H1 (cell line): ENCODE measurements at regions not wholly inside any gene's neighbourhood (a gene's known extent, or its start where the extent isn't known, plus 50 kb on each side); places are given as distances from the start of the nearest gene placed in this dataset.

ENCODE experiments used
- CTCF ChIA-PET: fragments of 300-600 bp; sonication (Branson Sonifier 250); formaldehyde crosslinking; loops from one replicate; lab custom pipeline; 2021; ENCODE audit not compliant: partially characterized antibody; lab: Charles Lee
- POLR2A ChIA-PET: fragments of 300-600 bp; sonication (Branson Sonifier 250); formaldehyde crosslinking; loops from one replicate; lab custom pipeline; 2021; ENCODE audit warnings: inconsistent platforms; ENCODE audit not compliant: partially characterized antibody; lab: Charles Lee
- DNase-seq, 2 experiments: peaks; one replicate each; pipeline versions ENCODE4 v3.0.0 to v3.0.0-alpha.2; 2010 to 2022; ENCODE audit warnings: low spot score in 2 of 2, low read depth in 1 of 2, mixed read lengths in 1 of 2
- FAIRE-seq: peaks from 2 replicates; lab custom pipeline; 2011; peaks lifted over from hg19 to GRCh38; lab: Jason Lieb, UNC
- H2AFZ ChIP-seq: 2 replicates; pipeline ENCODE4 v1.8.1; 2012; ENCODE audit warnings: low read length, inconsistent platforms
- H2AK5ac ChIP-seq: 2 replicates; pipeline ENCODE4 v1.6.1; 2013; ENCODE audit warnings: low read depth, low read length
- H2BK120ac ChIP-seq: replicated peaks from 2 replicates; pipeline ENCODE3; 2013; ENCODE audit warnings: low read depth, low read length, inconsistent platforms
- H2BK12ac ChIP-seq: 2 replicates; pipeline ENCODE4 v1.6.1; 2013; ENCODE audit warnings: low read depth, low read length
- H2BK15ac ChIP-seq: 2 replicates; pipeline ENCODE4 v1.6.1; 2013; ENCODE audit warnings: low read length
- H2BK20ac ChIP-seq: 2 replicates; pipeline ENCODE4 v1.6.1; 2013; ENCODE audit warnings: low read length
- H2BK5ac ChIP-seq: 2 replicates; pipeline ENCODE4 v1.6.1; 2013; ENCODE audit warnings: low read depth, low read length
- H3K14ac ChIP-seq: 2 replicates; pipeline ENCODE4 v1.6.1; 2013; ENCODE audit warnings: inconsistent platforms; ENCODE audit not compliant: insufficient read length
- H3K18ac ChIP-seq: 2 replicates; pipeline ENCODE4 v1.6.1; 2013; ENCODE audit warnings: low read length; ENCODE audit errors: extremely low read depth
- H3K23ac ChIP-seq: 2 replicates; pipeline ENCODE4 v1.6.1; 2013; ENCODE audit warnings: inconsistent platforms; ENCODE audit not compliant: insufficient read length
- H3K23me2 ChIP-seq: 2 replicates; pipeline ENCODE4 v1.6.1; 2013; ENCODE audit warnings: low read depth, low read length
- H3K27ac ChIP-seq: 2 replicates; pipeline ENCODE4 v1.6.1; 2011; ENCODE audit warnings: low read depth, low read length, inconsistent platforms
- H3K27me3 ChIP-seq, 4 experiments: replicated peaks in 1 of 4; 1 replicate in 1 of 4; 2 replicates in 3 of 4; pipeline versions ENCODE4 v1.6.1 to v1.8.1; 2011 to 2013; ENCODE audit warnings: low read length in 3 of 4, mild to moderate bottlenecking in 3 of 4, inconsistent platforms in 2 of 4, mixed read lengths in 2 of 4, moderate library complexity in 1 of 4; ENCODE audit not compliant: control insufficient read depth in 3 of 4, insufficient read depth in 3 of 4; ENCODE audit errors: extremely low read depth in 1 of 4
- H3K36me3 ChIP-seq, 4 experiments: 2 replicates each; pipeline versions ENCODE4 v1.6.1 to v1.8.1; 2011 to 2013; ENCODE audit warnings: mild to moderate bottlenecking in 4 of 4, low read length in 3 of 4, moderate library complexity in 2 of 4, control low read depth in 1 of 4, inconsistent platforms in 1 of 4; ENCODE audit not compliant: insufficient read depth in 4 of 4, control insufficient read depth in 2 of 4
- H3K4ac ChIP-seq: replicated peaks from 2 replicates; pipeline ENCODE3; 2013; ENCODE audit warnings: low read length, low read depth, mixed read lengths, inconsistent platforms; ENCODE audit not compliant: insufficient read length
- H3K4me1 ChIP-seq, 4 experiments: replicated peaks in 1 of 4; 1 replicate in 1 of 4; 2 replicates in 3 of 4; pipeline versions ENCODE4 v1.6.1 to v1.8.1; 2011 to 2013; ENCODE audit warnings: low read length in 3 of 4, inconsistent platforms in 2 of 4, mixed read lengths in 1 of 4; ENCODE audit not compliant: insufficient read depth in 4 of 4, control insufficient read depth in 3 of 4
- H3K4me2 ChIP-seq, 2 experiments: 2 replicates each; pipeline versions ENCODE4 v1.6.1 to v1.8.1; 2011 to 2013; ENCODE audit warnings: low read depth in 2 of 2, low read length in 2 of 2, control low read depth in 1 of 2, inconsistent platforms in 1 of 2, mild to moderate bottlenecking in 1 of 2; ENCODE audit not compliant: insufficient read depth in 1 of 2
- H3K4me3 ChIP-seq, 4 experiments: fragments of 200-600, 300-600 bp in 1 of 4; sonication (generic), shearing (Covaris generic), sonication (Bioruptor Twin) in 1 of 4; 2 replicates each; pipeline versions ENCODE4 v1.5.1 to v1.8.1; 2011 to 2016; ENCODE audit warnings: low read length in 4 of 4, low read depth in 3 of 4, control low read depth in 2 of 4, inconsistent platforms in 2 of 4, mild to moderate bottlenecking in 2 of 4, mixed read lengths in 1 of 4, moderate library complexity in 1 of 4; ENCODE audit not compliant: insufficient read depth in 2 of 4; ENCODE audit errors: extremely low read depth in 1 of 4
- H3K56ac ChIP-seq: replicated peaks from 2 replicates; pipeline ENCODE3; 2013; ENCODE audit warnings: low read depth, mild to moderate bottlenecking, mixed read lengths, low read length, inconsistent platforms; ENCODE audit not compliant: insufficient read length
- H3K79me1 ChIP-seq: 2 replicates; pipeline ENCODE4 v1.6.1; 2013; ENCODE audit warnings: low read depth, low read length, control low read depth
- H3K79me2 ChIP-seq, 2 experiments: 2 replicates each; pipeline versions ENCODE4 v1.6.1 to v1.8.1; 2012 to 2013; ENCODE audit warnings: low read length in 2 of 2, mild to moderate bottlenecking in 2 of 2, inconsistent platforms in 1 of 2; ENCODE audit not compliant: insufficient read depth in 2 of 2, control insufficient read depth in 1 of 2
- H3K9ac ChIP-seq, 4 experiments: replicated peaks in 1 of 4; 1 replicate in 1 of 4; 2 replicates in 3 of 4; pipeline versions ENCODE4 v1.6.1 to v1.8.1; 2011 to 2013; ENCODE audit warnings: low read depth in 3 of 4, low read length in 3 of 4, control low read depth in 2 of 4, mild to moderate bottlenecking in 2 of 4, moderate library complexity in 2 of 4, inconsistent platforms in 1 of 4; ENCODE audit errors: extremely low read depth in 1 of 4
- H3K9me3 ChIP-seq, 2 experiments: 2 replicates each; pipeline versions ENCODE4 v1.6.1 to v1.8.1; 2012 to 2013; ENCODE audit warnings: mild to moderate bottlenecking in 2 of 2, moderate library complexity in 2 of 2, control low read depth in 1 of 2, inconsistent platforms in 1 of 2, low read depth in 1 of 2, low read length in 1 of 2, mixed read lengths in 1 of 2; ENCODE audit not compliant: insufficient read depth in 2 of 2
- H4K20me1 ChIP-seq, 2 experiments: replicated peaks in 1 of 2; 2 replicates each; pipeline versions ENCODE3 to v1.8.1; 2011 to 2013; ENCODE audit warnings: inconsistent platforms in 2 of 2, low read length in 2 of 2, mild to moderate bottlenecking in 1 of 2; ENCODE audit not compliant: insufficient read depth in 2 of 2, control insufficient read depth in 1 of 2
- H4K5ac ChIP-seq: 2 replicates; pipeline ENCODE4 v1.6.1; 2013; ENCODE audit warnings: low read length, low read depth, mixed read lengths, inconsistent platforms; ENCODE audit not compliant: insufficient read length
- H4K8ac ChIP-seq: 2 replicates; pipeline ENCODE4 v1.8.0; 2013; ENCODE audit warnings: mild to moderate bottlenecking, moderate library complexity, low read length, inconsistent platforms; ENCODE audit not compliant: insufficient read depth; ENCODE audit errors: extremely low read depth
- H4K91ac ChIP-seq: replicated peaks from 2 replicates; pipeline ENCODE3; 2013; ENCODE audit warnings: low read length, mixed read lengths, inconsistent platforms; ENCODE audit not compliant: insufficient read length
- SIN3A ChIP-seq, 2 experiments: IDR thresholded peaks in 1 of 2; conservative IDR thresholded peaks in 1 of 2; 2 replicates each; pipeline ENCODE4 v1.6.1; 2011 to 2012; ENCODE audit warnings: low read length in 2 of 2, improper control_type of control experiment in 1 of 2, low read depth in 1 of 2, mild to moderate bottlenecking in 1 of 2
- SRF ChIP-seq: IDR thresholded peaks from 2 replicates; pipeline ENCODE4 v1.6.1; 2011; ENCODE audit warnings: mild to moderate bottlenecking, low read depth, low read length, moderate library complexity
- TBP ChIP-seq: IDR thresholded peaks from 2 replicates; pipeline ENCODE4 v1.6.1; 2011; ENCODE audit warnings: low read depth, low read length, improper control_type of control experiment
- ZNF274 ChIP-seq: IDR thresholded peaks from 2 replicates; pipeline ENCODE4 v1.7.0; 2012; ENCODE audit warnings: low read length, borderline replicate concordance; ENCODE audit errors: extremely low read depth
- WGBS, 2 experiments: shearing (Covaris generic) in 1 of 2; methylation state at CpG; one replicate each; pipeline versions ENCODE4 v1.1.6 to v1.1.7; 2013 to 2015; ENCODE audit warnings: low lambda C conversion rate in 2 of 2, mixed read lengths in 2 of 2, inconsistent platforms in 1 of 2, low coverage in 1 of 2, missing lambda C conversion rate in 1 of 2; ENCODE audit not compliant: insufficient replicate concordance in 2 of 2, insufficient coverage in 1 of 2, insufficient read length in 1 of 2; ENCODE audit errors: extremely low coverage in 1 of 2, missing lambda C conversion rate in 1 of 2; 5-methylcytosine and 5-hydroxymethylcytosine counted together

DNA sequence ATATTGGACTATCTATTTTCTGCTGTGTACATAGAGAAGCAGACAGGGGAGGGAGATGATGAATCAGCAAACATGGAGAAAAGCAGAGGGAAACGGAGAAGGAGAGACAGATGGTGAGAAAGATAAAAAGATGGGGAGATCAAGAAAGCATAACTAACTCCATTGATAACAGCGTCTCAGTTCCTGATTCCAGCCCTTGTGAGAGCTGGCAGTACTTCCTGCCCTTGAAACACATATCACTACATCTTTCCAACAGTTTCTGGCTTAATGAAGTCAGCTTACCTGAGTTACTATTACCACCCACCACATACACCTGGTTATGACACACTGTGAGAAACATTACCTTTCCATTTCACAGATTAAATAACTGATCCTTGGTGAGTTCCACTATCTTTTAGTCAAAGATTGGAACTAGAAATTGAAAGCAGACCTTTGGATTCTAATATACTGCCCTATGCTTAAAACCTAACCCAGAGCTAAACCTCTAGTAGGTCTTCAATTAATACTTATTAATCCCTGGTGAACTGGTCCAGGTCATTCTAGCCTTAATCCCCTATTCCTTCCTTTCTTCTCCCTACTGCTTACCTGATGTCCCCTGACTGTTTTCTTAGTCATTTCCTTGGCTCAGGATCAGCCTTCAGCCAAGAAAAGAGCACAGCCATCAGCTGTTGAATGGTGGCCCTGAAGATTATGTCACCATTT, 346.6 kb upstream of the CCL2 start:
- CTCF ChIA-PET, result no interaction called here
- H3K36me3 ChIP-seq, result no peaks in the 10 kb centered on the region
- POLR2A ChIA-PET, result no interaction called here
- no peaks in the 10 kb centered on the region for H3K9me3 ChIP-seq
- H3K18ac ChIP-seq, result no peak overlapping the region
- no peak overlapping the region for H2BK120ac ChIP-seq
- H3K4me3 ChIP-seq, result no peak overlapping the region
- FAIRE-seq, result no peak
- DNase-seq, result no peak
- H2BK15ac ChIP-seq, result no peak overlapping the region
- no peak overlapping the region for H2AFZ ChIP-seq
- H4K8ac ChIP-seq, result no peak overlapping the region
- H3K23me2 ChIP-seq, result no peaks in the 10 kb centered on the region
- no peak overlapping the region for H3K14ac ChIP-seq
- no peak overlapping the region for H3K23ac ChIP-seq
- no peak overlapping the region for H3K4ac ChIP-seq
- H3K79me1 ChIP-seq, result no peaks in the 10 kb centered on the region
- no peak overlapping the region for H3K56ac ChIP-seq
- H2BK20ac ChIP-seq, result no peak overlapping the region
- no peaks in the 10 kb centered on the region for H3K4me1 ChIP-seq
- H3K9ac ChIP-seq, result no peak overlapping the region
- H3K27ac ChIP-seq, result no peak overlapping the region
- H2AK5ac ChIP-seq, result no peak overlapping the region
- H4K5ac ChIP-seq, result no peak overlapping the region
- H4K20me1 ChIP-seq, result no peaks in the 10 kb centered on the region
- no peaks in the 10 kb centered on the region for H3K79me2 ChIP-seq
- 79% methylated on average over 2 of the region's 2 CpGs; no CpG with 5 or more reads in 1 of the 2 experiments for WGBS, 2 experiments
- no peak overlapping the region for H2BK12ac ChIP-seq
- no peaks in the 10 kb centered on the region for H3K27me3 ChIP-seq
- H4K91ac ChIP-seq, result no peak overlapping the region
- no peak overlapping the region for H2BK5ac ChIP-seq
- H3K4me2 ChIP-seq, result no peak overlapping the region
- no peak for TF ChIP-seq TBP
- TF ChIP-seq SRF, result no peak
- TF ChIP-seq ZNF274, result no peak
- TF ChIP-seq SIN3A (conservative IDR thresholded peaks at IDR 0.05 in 1 of 2, IDR thresholded peaks at IDR 0.05 in 1 of 2; ENCODE audit: low read depth in 1 of 2, low read length in 2 of 2), result no peak
